ENCODE measurements at regions not wholly inside any gene's neighbourhood (a gene's known extent, or its start where the extent isn't known, plus 50 kb on each side); places are given as distances from the start of the nearest gene placed in this dataset.

DNA sequence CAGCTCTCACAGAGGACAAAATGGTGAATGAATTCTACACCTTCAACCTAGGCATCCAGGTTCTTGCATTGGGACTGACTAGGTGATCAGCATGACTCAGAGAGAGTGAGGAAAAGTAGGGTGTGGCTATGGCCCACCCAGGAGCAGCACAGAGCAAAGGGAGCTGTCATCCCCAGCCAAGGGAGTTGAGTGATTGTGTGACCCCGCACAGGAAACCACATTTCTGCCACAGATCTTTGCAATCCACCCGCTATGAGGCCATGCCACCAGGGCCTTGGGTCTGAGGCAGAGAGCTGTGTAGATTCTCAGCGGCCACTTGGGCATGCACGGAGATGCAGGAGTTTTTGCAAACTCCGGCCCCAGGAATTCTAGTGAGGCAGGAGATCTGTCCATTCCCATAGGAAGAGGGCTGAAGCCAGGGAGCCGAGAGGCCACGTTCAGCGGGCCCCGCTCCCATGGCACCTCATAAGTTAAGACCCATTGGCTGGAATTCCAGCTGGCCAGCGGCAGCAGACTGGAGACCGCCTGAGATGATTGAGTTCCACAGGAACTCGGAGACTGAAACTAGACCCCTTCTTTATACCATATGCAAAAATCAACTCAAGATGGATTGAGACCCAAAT, 75.9 kb downstream of the NAA11 start:
- Histone ChIP-seq H3K4me2 (replicated peaks; ENCODE audit: low read depth, low read length, poor library complexity, severe bottlenecking) (no peak overlapping the region), H3K9me3 (ENCODE audit: control extremely low read depth in 1 of 3, control insufficient read depth in 2 of 3, insufficient read depth in 1 of 3, low read length in 2 of 3) (peaks cover 0 to 18% (median 0%) of the 10 kb centered on the region in 3 donors), H4K20me1 (ENCODE audit: control insufficient read depth, insufficient read depth, low read length, poor library complexity, severe bottlenecking) (no peaks in the 10 kb centered on the region), H3K9ac (ENCODE audit: low read length) (no peak overlapping the region), H3K4me1 (ENCODE audit: control insufficient read depth in 2 of 2, insufficient read depth in 2 of 2, low read length in 2 of 2) (no peaks in the 10 kb centered on the region), H2AFZ (ENCODE audit: insufficient read depth, low read depth, low read length, poor library complexity, severe bottlenecking) (no peak overlapping the region), H3K27ac (ENCODE audit: low read length in 2 of 2) (no peak overlapping the region), H3K27me3 (replicated peaks in 1 of 4; ENCODE audit: control extremely low read depth in 1 of 4, control insufficient read depth in 3 of 4, insufficient read depth in 4 of 4, low read length in 3 of 4) (peaks cover 0 to 8% (median 0%) of the 10 kb centered on the region in 4 experiments), H3K36me3 (replicated peaks in 1 of 2; ENCODE audit: control extremely low read depth in 1 of 2, control insufficient read depth in 1 of 2, extremely low read depth in 1 of 2, insufficient read depth in 2 of 2, low read length in 1 of 2) (no peaks in the 10 kb centered on the region), H3K79me2 (ENCODE audit: control insufficient read depth, insufficient read depth, low read length) (no peaks in the 10 kb centered on the region), H3K4me3 (ENCODE audit: control extremely low read depth in 1 of 5, extremely low read depth in 1 of 5, insufficient read depth in 1 of 5, low read depth in 2 of 5, low read length in 4 of 5) (no peak overlapping the region)
- ChIA-PET POLR2A (no interaction called here), CTCF (no interaction called here)
- no peak for ATAC-seq (ENCODE audit: low read depth)
- Mint-ChIP-seq H3K4me1 (no peaks in the 10 kb centered on the region), H3K27ac (no peak overlapping the region), H3K27me3 (peaks cover 3% of the 10 kb centered on the region), H3K4me3 (no peak overlapping the region), H3K9me3 (ENCODE audit: insufficient read depth) (no peaks in the 10 kb centered on the region)
- WGBS (ENCODE audit: insufficient coverage) = 56% methylated on average over 12 of the region's 12 CpGs
- no peak for DNase-seq
- TF ChIP-seq, protein P1, sequence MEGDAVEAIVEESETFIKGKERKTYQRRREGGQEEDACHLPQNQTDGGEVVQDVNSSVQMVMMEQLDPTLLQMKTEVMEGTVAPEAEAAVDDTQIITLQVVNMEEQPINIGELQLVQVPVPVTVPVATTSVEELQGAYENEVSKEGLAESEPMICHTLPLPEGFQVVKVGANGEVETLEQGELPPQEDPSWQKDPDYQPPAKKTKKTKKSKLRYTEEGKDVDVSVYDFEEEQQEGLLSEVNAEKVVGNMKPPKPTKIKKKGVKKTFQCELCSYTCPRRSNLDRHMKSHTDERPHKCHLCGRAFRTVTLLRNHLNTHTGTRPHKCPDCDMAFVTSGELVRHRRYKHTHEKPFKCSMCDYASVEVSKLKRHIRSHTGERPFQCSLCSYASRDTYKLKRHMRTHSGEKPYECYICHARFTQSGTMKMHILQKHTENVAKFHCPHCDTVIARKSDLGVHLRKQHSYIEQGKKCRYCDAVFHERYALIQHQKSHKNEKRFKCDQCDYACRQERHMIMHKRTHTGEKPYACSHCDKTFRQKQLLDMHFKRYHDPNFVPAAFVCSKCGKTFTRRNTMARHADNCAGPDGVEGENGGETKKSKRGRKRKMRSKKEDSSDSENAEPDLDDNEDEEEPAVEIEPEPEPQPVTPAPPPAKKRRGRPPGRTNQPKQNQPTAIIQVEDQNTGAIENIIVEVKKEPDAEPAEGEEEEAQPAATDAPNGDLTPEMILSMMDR (IDR thresholded peaks at IDR 0.05) = no peak
- no peak for TF ChIP-seq EZH2 (IDR thresholded peaks at IDR 0.05; ENCODE audit: borderline replicate concordance, insufficient read depth, low read depth, low read length, poor library complexity, severe bottlenecking)
- intact Hi-C loops (cut with micrococcal nuclease) = no loop called here

DNA sequence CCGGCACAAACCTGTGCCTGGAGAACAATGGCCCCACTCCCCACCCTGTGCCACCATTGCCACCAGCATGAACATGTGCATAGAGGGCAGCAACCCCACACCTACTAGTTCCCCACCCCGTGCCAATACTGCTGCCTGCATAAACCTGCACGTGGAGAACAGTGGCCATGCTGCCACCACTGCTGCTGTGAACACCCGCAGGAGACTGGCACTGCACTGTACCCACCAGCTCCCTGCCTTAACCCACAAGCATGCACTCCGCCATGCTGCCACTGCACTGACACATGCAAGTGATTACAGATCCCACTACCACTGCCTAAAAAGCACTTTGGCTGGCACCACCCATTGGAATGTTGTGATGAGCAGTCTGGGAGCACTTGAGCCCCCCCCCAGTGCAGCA, 77.3 kb downstream of the NAA11 start:
- peaks cover 0 to 8% (median 0%) of the 10 kb centered on the region in 4 experiments for H3K27me3 ChIP-seq (replicated peaks in 1 of 4; ENCODE audit: control extremely low read depth in 1 of 4, control insufficient read depth in 3 of 4, insufficient read depth in 4 of 4, low read length in 3 of 4)
- peaks cover 0 to 26% (median 0%) of the 10 kb centered on the region in 3 donors for H3K9me3 ChIP-seq (ENCODE audit: control extremely low read depth in 1 of 3, control insufficient read depth in 2 of 3, insufficient read depth in 1 of 3, low read length in 2 of 3)
- DNase-seq = no peak
- no peaks in the 10 kb centered on the region for H3K79me2 ChIP-seq (ENCODE audit: control insufficient read depth, insufficient read depth, low read length)
- H3K4me1 ChIP-seq (ENCODE audit: control insufficient read depth in 2 of 2, insufficient read depth in 2 of 2, low read length in 2 of 2) = no peaks in the 10 kb centered on the region
- no peak for ATAC-seq (ENCODE audit: low read depth)
- no peak overlapping the region for H3K27ac ChIP-seq (ENCODE audit: low read length in 2 of 2)
- no peak overlapping the region for H3K4me2 ChIP-seq (replicated peaks; ENCODE audit: low read depth, low read length, poor library complexity, severe bottlenecking)
- intact Hi-C loops (cut with micrococcal nuclease) = no loop called here
- ChIA-PET CTCF (no interaction called here), POLR2A (no interaction called here)
- no peak overlapping the region for H3K9ac ChIP-seq (ENCODE audit: low read length)
- Mint-ChIP-seq H3K27ac (no peak overlapping the region), H3K27me3 (peaks cover 3% of the 10 kb centered on the region), H3K4me1 (no peaks in the 10 kb centered on the region), H3K4me3 (no peak overlapping the region), H3K9me3 (ENCODE audit: insufficient read depth) (no peaks in the 10 kb centered on the region)
- WGBS (ENCODE audit: insufficient coverage) = 88% methylated on average over 5 of the region's 5 CpGs
- H4K20me1 ChIP-seq (ENCODE audit: control insufficient read depth, insufficient read depth, low read length, poor library complexity, severe bottlenecking) = no peaks in the 10 kb centered on the region
- H3K4me3 ChIP-seq (ENCODE audit: control extremely low read depth in 1 of 5, extremely low read depth in 1 of 5, insufficient read depth in 1 of 5, low read depth in 2 of 5, low read length in 4 of 5) = no peak overlapping the region
- no peaks in the 10 kb centered on the region for H3K36me3 ChIP-seq (replicated peaks in 1 of 2; ENCODE audit: control extremely low read depth in 1 of 2, control insufficient read depth in 1 of 2, extremely low read depth in 1 of 2, insufficient read depth in 2 of 2, low read length in 1 of 2)
- TF ChIP-seq EZH2 (IDR thresholded peaks at IDR 0.05; ENCODE audit: borderline replicate concordance, insufficient read depth, low read depth, low read length, poor library complexity, severe bottlenecking) = no peak
- TF ChIP-seq, protein P1 (IDR thresholded peaks at IDR 0.05) = no peak
- H2AFZ ChIP-seq (ENCODE audit: insufficient read depth, low read depth, low read length, poor library complexity, severe bottlenecking) = no peak overlapping the region
